Left lung (tissue), 4 donors: ENCODE measurements at regions not wholly inside any gene's neighbourhood (a gene's known extent, or its start where the extent isn't known, plus 50 kb on each side); places are given as distances from the start of the nearest gene placed in this dataset.

ENCODE experiments used
- ATAC-seq: fragments of 200-7000 bp; cut with Tn5 transposase; one replicate; pipeline ENCODE4 v1.9.1; 2020; ENCODE audit warnings: moderate library complexity
- DNase-seq, 4 donors: peaks; one replicate each; pipeline ENCODE4 v3.0.0-alpha.2; 2013 to 2020
- H3K27ac ChIP-seq, 2 donors: fragments of 200-600 bp; sonication (generic) in 1 of 2; one replicate each; pipeline versions ENCODE4 v1.5.0 to v1.8.0; 2020 to 2021
- H3K27me3 ChIP-seq, 2 donors: fragments of 200-600 bp; sonication (generic) in 1 of 2; one replicate each; pipeline versions ENCODE4 v1.5.0 to v1.8.0; 2020 to 2021
- H3K36me3 ChIP-seq, 2 donors: fragments of 200-600 bp; sonication (generic) in 1 of 2; one replicate each; pipeline versions ENCODE4 v1.5.0 to v1.8.0; 2020 to 2021
- H3K4me1 ChIP-seq, 2 donors: fragments of 200-600 bp; one replicate each; pipeline ENCODE4 v1.8.0; 2021
- H3K4me3 ChIP-seq, 2 donors: fragments of 200-600 bp; sonication (generic) in 1 of 2; one replicate each; pipeline versions ENCODE4 v1.5.0 to v1.8.0; 2020 to 2021; ENCODE audit warnings: mild to moderate bottlenecking in 1 of 2
- H3K9me3 ChIP-seq, 2 donors: fragments of 200-600 bp; sonication (generic) in 1 of 2; one replicate each; pipeline versions ENCODE4 v1.5.0 to v1.8.0; 2020 to 2021
- intact Hi-C, 2 donors: fragments of 100-400 bp; cut with DNase I; formaldehyde crosslinking; loops; one replicate each; pipeline versions ENCODE4 v1.11.2 to v1.14.2; 2022
- TF ChIP-seq, protein P1 (sequence below), 2 donors: fragments of 200-600 bp; sonication (generic) in 1 of 2; IDR thresholded peaks; one replicate each; pipeline versions ENCODE4 v1.5.0 to v1.8.0; 2021; ENCODE audit warnings: antibody characterized with exemption in 2 of 2
- donor health status: DM: no; HTN: yes; CAD: no.
- donor health status: DM: no; HTN: no; CAD: no.

DNA sequence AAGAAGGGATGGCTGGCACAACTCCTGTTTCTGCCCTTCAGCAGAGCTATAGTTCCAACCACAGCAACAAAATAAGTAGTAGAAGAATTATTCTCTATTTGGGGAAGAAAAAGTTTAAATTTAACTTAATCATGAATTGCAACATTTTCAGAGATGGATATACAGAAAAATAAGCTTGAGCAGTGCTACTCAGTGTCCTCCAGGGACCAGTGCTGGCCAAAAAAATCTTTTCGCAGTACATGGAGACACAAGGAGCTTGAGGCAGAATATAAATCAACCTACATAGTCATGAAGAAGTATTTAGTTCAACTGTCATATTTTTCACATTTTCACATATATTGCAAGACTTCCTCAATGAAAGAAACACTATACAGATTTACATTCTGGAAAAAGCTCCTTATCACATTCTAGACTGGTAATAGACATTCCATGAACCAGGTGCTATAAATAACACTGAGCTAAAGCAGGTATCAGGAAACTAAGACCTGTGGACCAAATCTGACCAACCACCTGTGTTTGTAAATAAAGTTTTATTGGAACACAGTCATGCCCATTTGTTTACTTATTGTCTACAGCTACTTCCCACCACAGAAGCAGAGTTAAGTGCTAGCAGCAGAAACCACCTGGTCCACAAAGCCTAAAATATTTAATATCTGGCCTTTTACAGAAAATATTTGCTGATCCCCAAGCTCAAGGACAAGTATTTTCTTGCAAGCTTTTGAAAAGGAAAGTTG is 101.9 kb downstream of the RGS21 start:
- DNase-seq = no peak

DNA sequence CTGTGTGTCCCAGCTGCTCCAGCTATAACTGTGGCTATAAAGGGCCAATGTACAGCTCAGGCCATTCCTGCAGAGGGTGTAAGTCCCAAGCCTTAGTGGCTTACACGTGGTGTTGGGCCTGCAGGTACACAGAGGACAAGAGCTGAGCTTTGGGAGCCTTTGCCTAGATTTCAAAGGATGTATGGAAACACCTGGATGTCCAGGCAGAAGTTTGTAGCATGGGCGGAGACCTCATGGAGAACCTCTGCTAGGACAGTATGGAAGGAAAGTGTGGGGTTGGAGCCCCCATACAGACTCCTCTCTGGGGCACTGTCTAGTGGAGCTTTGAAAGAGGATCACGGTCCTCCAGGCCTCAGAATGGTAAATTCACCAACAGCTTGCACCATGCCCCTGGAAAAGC is 113.9 kb downstream of the RGS21 start:
- Histone ChIP-seq H3K4me1 (no peaks in the 10 kb centered on the region), H3K9me3 (peaks cover 0 to 17% of the 10 kb centered on the region in 2 donors), H3K4me3 (no peak overlapping the region), H3K36me3 (no peaks in the 10 kb centered on the region), H3K27me3 (no peaks in the 10 kb centered on the region), H3K27ac (no peak overlapping the region)
- intact Hi-C loops = no loop called here
- no peak for DNase-seq
- ATAC-seq = no peak
- TF ChIP-seq, protein P1, sequence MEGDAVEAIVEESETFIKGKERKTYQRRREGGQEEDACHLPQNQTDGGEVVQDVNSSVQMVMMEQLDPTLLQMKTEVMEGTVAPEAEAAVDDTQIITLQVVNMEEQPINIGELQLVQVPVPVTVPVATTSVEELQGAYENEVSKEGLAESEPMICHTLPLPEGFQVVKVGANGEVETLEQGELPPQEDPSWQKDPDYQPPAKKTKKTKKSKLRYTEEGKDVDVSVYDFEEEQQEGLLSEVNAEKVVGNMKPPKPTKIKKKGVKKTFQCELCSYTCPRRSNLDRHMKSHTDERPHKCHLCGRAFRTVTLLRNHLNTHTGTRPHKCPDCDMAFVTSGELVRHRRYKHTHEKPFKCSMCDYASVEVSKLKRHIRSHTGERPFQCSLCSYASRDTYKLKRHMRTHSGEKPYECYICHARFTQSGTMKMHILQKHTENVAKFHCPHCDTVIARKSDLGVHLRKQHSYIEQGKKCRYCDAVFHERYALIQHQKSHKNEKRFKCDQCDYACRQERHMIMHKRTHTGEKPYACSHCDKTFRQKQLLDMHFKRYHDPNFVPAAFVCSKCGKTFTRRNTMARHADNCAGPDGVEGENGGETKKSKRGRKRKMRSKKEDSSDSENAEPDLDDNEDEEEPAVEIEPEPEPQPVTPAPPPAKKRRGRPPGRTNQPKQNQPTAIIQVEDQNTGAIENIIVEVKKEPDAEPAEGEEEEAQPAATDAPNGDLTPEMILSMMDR (IDR thresholded peaks at IDR 0.05) = no peak

More for the DNA sequence above, 101.9 kb downstream of the RGS21 start:
- TF ChIP-seq, protein P1 (IDR thresholded peaks at IDR 0.05) = no peak
- H3K9me3 ChIP-seq = no peaks in the 10 kb centered on the region
- no peak overlapping the region for H3K27ac ChIP-seq
- no peak overlapping the region for H3K4me3 ChIP-seq
- no peaks in the 10 kb centered on the region for H3K36me3 ChIP-seq
- no peak for ATAC-seq
- no peaks in the 10 kb centered on the region for H3K4me1 ChIP-seq
- intact Hi-C loops = no loop called here
- no peaks in the 10 kb centered on the region for H3K27me3 ChIP-seq

DNA sequence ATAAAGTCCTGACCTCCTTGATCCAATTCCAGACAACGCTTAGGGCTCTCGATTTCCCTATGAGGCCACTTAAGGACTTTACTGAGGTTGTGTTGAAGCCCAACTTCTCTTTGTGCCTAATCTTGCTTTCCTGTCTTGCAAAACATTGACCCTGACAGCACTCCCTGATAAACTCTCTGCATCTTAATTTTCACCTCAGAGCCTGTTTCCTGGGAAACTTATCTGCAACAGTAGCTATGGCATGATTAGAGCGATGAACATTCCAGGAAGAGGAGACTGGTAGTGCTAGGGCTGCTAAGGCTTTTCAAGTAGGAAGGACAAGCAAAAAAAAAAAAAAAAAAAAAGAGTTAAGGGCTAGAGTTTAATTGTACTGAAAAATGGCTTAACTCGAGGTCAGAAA is 118.9 kb downstream of the RGS21 start:
- no peak for ATAC-seq
- no peak for DNase-seq
- Histone ChIP-seq H3K27me3 (no peaks in the 10 kb centered on the region), H3K27ac (no peak overlapping the region), H3K4me1 (no peaks in the 10 kb centered on the region), H3K9me3 (peaks cover 0 to 5% of the 10 kb centered on the region in 2 donors), H3K36me3 (no peaks in the 10 kb centered on the region), H3K4me3 (no peak overlapping the region)
- TF ChIP-seq, protein P1 (IDR thresholded peaks at IDR 0.05) = no peak
- intact Hi-C loops = no loop called here

DNA sequence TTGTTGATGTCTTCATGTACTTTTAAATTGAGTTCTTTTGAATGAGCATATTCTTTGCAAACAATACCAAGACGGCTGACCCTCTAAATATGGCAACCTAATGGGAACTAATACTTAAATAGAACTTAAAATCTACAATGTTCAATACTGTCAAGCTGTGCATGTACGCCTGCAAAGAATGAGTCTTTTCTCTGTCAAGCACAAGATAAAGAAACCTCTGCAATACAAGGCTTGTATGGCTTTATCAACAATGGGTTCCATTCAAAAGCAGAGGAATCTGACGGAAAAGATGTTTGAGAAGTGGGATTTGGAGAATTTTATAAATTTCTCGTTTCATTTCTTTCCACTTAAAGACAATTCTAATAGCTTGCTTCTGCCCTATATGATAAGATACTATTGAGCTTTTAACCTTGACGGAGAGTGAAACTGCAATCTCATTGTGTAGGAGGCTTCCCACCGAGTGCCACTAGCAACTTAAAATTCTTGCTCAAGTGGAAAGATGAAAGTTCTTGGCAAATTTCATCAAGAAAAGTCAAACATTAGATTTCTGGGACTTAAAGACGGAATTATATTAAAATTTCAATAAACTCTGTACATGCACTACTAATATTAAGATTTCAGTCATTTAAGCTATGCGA is 119.8 kb downstream of the RGS21 start:
- DNase-seq (no peak), ATAC-seq (no peak)
- Histone ChIP-seq H3K9me3 (no peaks in the 10 kb centered on the region), H3K36me3 (no peaks in the 10 kb centered on the region), H3K27ac (no peak overlapping the region), H3K4me1 (no peaks in the 10 kb centered on the region), H3K27me3 (no peaks in the 10 kb centered on the region), H3K4me3 (no peak overlapping the region)
- intact Hi-C loops = no loop called here
- TF ChIP-seq, protein P1 (IDR thresholded peaks at IDR 0.05) = no peak

DNA sequence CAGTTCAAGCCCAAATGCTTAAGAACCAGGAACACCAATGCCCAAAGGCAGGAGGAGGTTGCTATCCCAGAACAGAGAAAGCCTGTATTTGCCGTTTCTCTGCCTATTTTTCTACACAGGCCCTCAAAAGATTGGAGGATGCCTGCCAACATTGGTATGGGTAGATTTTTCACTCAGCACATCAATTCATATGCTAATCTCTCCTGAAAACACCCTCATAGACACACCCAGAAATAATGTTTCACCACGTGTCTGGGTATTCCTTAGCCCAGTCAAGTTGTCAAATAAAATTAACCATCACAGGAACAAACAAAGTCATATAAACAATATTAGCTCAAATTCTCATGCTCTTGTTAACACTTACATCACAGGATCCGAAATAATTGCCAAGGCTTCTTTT is 121.9 kb downstream of the RGS21 start:
- H3K4me3 ChIP-seq = no peak overlapping the region
- no peaks in the 10 kb centered on the region for H3K4me1 ChIP-seq
- TF ChIP-seq, protein P1 (IDR thresholded peaks at IDR 0.05) = no peak
- H3K36me3 ChIP-seq = no peaks in the 10 kb centered on the region
- intact Hi-C loops = no loop called here
- no peak for ATAC-seq
- no peak for DNase-seq
- no peaks in the 10 kb centered on the region for H3K9me3 ChIP-seq
- no peak overlapping the region for H3K27ac ChIP-seq
- no peaks in the 10 kb centered on the region for H3K27me3 ChIP-seq
